ENCODE measurements at regions not wholly inside any gene's neighbourhood (a gene's known extent, or its start where the extent isn't known, plus 50 kb on each side); places are given as distances from the start of the nearest gene placed in this dataset.

GRCh38 chr5:145110181-145110580 lies 725.0 kb downstream of the PRELID2 start:
- TF ChIP-seq POLR2A (IDR thresholded peaks at IDR 0.05; ENCODE audit: low read length) = no peak
- no peak for TF ChIP-seq GATA1 (IDR thresholded peaks at IDR 0.05; ENCODE audit: low read depth, low read length)
